HG03280 (cell line): ENCODE measurements at regions not wholly inside any gene's neighbourhood (a gene's known extent, or its start where the extent isn't known, plus 50 kb on each side); places are given as distances from the start of the nearest gene placed in this dataset.

Source experiments
- ATAC-seq: cut with Tn5 transposase; IDR thresholded peaks from one replicate; pipeline ENCODE4 v1.9.1; 2021; ENCODE audit warnings: mild to moderate bottlenecking, moderate library complexity; ENCODE audit not compliant: unreplicated experiment

GRCh38 chr16:86387468-86388440, 122.6 kb upstream of the FOXF1 start:
- no peak for ATAC-seq

GRCh38 chr16:86388976-86389375, 121.4 kb upstream of the FOXF1 start:
- no peak for ATAC-seq

- ATAC-seq, result no peak
Observed at GRCh38 chr16:86389566-86390328, 120.6 kb upstream of the FOXF1 start.

- ATAC-seq, result no peak
Observed at GRCh38 chr16:86390335-86390734, 120.0 kb upstream of the FOXF1 start.

GRCh38 chr16:86391486-86391885, 118.8 kb upstream of the FOXF1 start:
- ATAC-seq, result no peak

GRCh38 chr16:86391984-86392383, 118.3 kb upstream of the FOXF1 start:
- ATAC-seq, result no peak

GRCh38 chr16:86392436-86393152, 117.7 kb upstream of the FOXF1 start:
- ATAC-seq, result no peak

- no peak for ATAC-seq
Observed at GRCh38 chr16:86393907-86394626, 116.3 kb upstream of the FOXF1 start.

- no peak for ATAC-seq
Observed at GRCh38 chr16:86395477-86395876, 114.8 kb upstream of the FOXF1 start.

GRCh38 chr16:86396422-86396821, 113.9 kb upstream of the FOXF1 start:
- ATAC-seq, result no peak

- no peak for ATAC-seq
Observed at GRCh38 chr16:86396901-86397311, 113.4 kb upstream of the FOXF1 start.

GRCh38 chr16:86398201-86398600, 112.1 kb upstream of the FOXF1 start:
- no peak for ATAC-seq

- ATAC-seq, result no peak
Observed at GRCh38 chr16:86398622-86399021, 111.7 kb upstream of the FOXF1 start.

GRCh38 chr16:86401126-86401525, 109.2 kb upstream of the FOXF1 start:
- no peak for ATAC-seq

GRCh38 chr16:86403085-86403484, 107.2 kb upstream of the FOXF1 start:
- ATAC-seq, result no peak

- ATAC-seq, result no peak
Observed at GRCh38 chr16:86403541-86404163, 106.7 kb upstream of the FOXF1 start.

GRCh38 chr16:86404678-86405077, 105.6 kb upstream of the FOXF1 start:
- ATAC-seq, result no peak

GRCh38 chr16:86405319-86405718, 105.0 kb upstream of the FOXF1 start:
- no peak for ATAC-seq

GRCh38 chr16:86406056-86406455, 104.3 kb upstream of the FOXF1 start:
- ATAC-seq, result no peak

- ATAC-seq, result no peak
Observed at GRCh38 chr16:86408685-86409084, 101.6 kb upstream of the FOXF1 start.
